ENCODE measurements at regions not wholly inside any gene's neighbourhood (a gene's known extent, or its start where the extent isn't known, plus 50 kb on each side); places are given as distances from the start of the nearest gene placed in this dataset.
"Not testable (repeated sequence)": the region's sequence is repeated elsewhere in the genome, so short reads cannot be mapped to it uniquely, and the experiment has no call there.

DNA sequence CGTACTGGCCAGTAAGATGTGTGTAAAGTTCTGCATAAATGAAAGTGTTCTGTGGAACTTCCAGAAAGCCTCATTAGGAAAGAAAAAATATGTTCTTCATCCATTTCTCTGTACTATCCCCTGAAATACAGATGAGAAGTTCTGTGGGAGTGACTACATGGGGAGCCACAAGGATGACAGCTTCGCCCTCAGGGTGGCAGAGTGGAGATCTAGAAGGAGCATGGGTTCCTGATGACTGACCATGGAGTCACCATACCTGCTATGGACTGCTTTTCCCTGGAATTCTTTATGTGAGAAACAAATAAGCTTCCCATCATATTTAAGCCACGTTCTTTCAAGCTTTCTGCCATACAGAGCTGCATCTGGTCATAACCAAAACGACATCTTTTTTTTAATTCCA is 113.9 kb upstream of the RGS1 start:
- no peak for DNase-seq (ENCODE audit: low read depth, low spot score)
- H3K4me3 ChIP-seq (ENCODE audit: insufficient read length, low read depth) = no peak overlapping the region
- no peaks in the 10 kb centered on the region for H3K36me3 ChIP-seq (ENCODE audit: insufficient read depth, insufficient read length, low read length)
- no peak overlapping the region for H3K9ac ChIP-seq (ENCODE audit: insufficient read length, low read depth)
- H3K9me3 ChIP-seq (ENCODE audit: insufficient read depth, low read length) = no peaks in the 10 kb centered on the region
- no peak for TF ChIP-seq SUZ12 (IDR thresholded peaks at IDR 0.05; ENCODE audit: extremely low read depth, insufficient read depth, insufficient read length)
- TF ChIP-seq ZNF274 (IDR thresholded peaks at IDR 0.05; ENCODE audit: low read depth, low read length) = no peak
- TF ChIP-seq YY1 (IDR thresholded peaks at IDR 0.05; ENCODE audit: insufficient read depth, insufficient read length) = no peak
- H3K27me3 ChIP-seq (ENCODE audit: insufficient read depth, insufficient read length) = no peaks in the 10 kb centered on the region
- H3K4me1 ChIP-seq (ENCODE audit: insufficient read depth, insufficient read length) = peaks cover 3% of the 10 kb centered on the region

DNA sequence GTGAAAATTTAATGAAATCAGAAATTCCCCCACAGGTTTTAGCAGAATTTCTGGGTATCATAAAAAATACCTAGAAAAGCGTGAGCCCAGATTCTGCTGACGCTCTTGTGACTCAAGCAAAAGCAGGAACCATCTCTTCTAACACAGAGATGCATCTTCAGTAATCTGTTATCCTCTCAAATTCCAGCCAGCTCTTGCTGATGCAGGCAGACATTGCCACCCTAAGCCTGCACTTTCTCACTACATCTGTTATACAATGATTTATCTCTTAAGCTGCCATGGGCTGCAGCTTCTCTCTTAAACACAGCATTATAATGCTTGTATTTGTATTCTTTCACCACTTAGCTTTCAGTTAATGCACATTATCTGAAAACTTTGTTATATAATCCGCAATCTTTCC is 113.0 kb upstream of the RGS1 start:
- Histone ChIP-seq H3K9me3 (ENCODE audit: insufficient read depth, low read length) (no peaks in the 10 kb centered on the region), H3K4me3 (ENCODE audit: insufficient read length, low read depth) (no peak overlapping the region), H3K4me1 (ENCODE audit: insufficient read depth, insufficient read length) (peaks cover 3% of the 10 kb centered on the region), H3K27me3 (ENCODE audit: insufficient read depth, insufficient read length) (no peaks in the 10 kb centered on the region), H3K36me3 (ENCODE audit: insufficient read depth, insufficient read length, low read length) (no peaks in the 10 kb centered on the region), H3K9ac (ENCODE audit: insufficient read length, low read depth) (no peak overlapping the region)
- TF ChIP-seq SUZ12 (IDR thresholded peaks at IDR 0.05; ENCODE audit: extremely low read depth, insufficient read depth, insufficient read length) (no peak), ZNF274 (IDR thresholded peaks at IDR 0.05; ENCODE audit: low read depth, low read length) (no peak), YY1 (IDR thresholded peaks at IDR 0.05; ENCODE audit: insufficient read depth, insufficient read length) (no peak)
- no peak for DNase-seq (ENCODE audit: low read depth, low spot score)

DNA sequence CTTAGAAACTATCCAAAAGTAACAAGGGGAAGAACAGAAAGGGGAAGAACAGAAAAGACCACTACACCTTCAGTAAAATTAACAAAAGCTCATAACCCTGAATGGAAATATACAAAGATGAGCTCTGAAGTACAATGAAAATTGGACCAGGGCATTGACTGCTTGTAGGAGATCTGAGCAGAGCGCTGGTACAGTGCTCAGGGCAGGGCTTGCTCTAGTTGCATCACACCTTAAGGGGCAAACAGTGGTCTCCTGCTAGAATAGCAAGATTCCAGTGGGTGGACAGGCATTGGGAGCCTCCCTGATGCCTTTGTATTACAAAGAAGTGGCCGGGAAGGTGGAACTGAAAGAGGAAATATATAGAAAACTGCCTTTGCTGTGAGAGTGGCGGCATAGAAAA is 111.9 kb upstream of the RGS1 start:
- peaks cover 3% of the 10 kb centered on the region for H3K4me1 ChIP-seq (ENCODE audit: insufficient read depth, insufficient read length)
- TF ChIP-seq SUZ12 (IDR thresholded peaks at IDR 0.05; ENCODE audit: extremely low read depth, insufficient read depth, insufficient read length) = no peak
- TF ChIP-seq ZNF274 (IDR thresholded peaks at IDR 0.05; ENCODE audit: low read depth, low read length) = no peak
- TF ChIP-seq YY1 (IDR thresholded peaks at IDR 0.05; ENCODE audit: insufficient read depth, insufficient read length) = no peak
- H3K27me3 ChIP-seq (ENCODE audit: insufficient read depth, insufficient read length) = no peaks in the 10 kb centered on the region
- no peaks in the 10 kb centered on the region for H3K36me3 ChIP-seq (ENCODE audit: insufficient read depth, insufficient read length, low read length)
- H3K9me3 ChIP-seq (ENCODE audit: insufficient read depth, low read length) = no peaks in the 10 kb centered on the region
- DNase-seq (ENCODE audit: low read depth, low spot score) = no peak
- no peak overlapping the region for H3K4me3 ChIP-seq (ENCODE audit: insufficient read length, low read depth)
- H3K9ac ChIP-seq (ENCODE audit: insufficient read length, low read depth) = no peak overlapping the region

DNA sequence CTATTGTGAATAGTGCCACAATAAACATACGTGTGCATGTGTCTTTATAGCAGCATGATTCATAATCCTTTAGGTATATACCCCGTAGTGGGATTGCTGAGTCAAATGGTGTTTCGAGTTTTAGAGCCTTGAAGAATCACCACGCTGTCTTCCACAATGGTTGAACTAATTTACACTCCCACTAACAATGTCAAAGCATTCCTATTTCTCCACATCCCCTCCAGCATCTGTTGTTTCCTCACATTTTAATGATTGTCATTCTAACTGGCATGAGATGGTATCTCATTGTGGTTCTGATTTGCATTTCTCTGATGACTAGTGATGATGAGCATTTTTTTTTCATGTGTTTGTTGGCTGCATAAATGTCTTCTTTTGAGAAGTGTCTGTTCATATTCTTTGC is 110.4 kb upstream of the RGS1 start:
- not testable (repeated sequence) for H3K9me3 ChIP-seq (ENCODE audit: insufficient read depth, low read length); H3K9ac ChIP-seq (ENCODE audit: insufficient read length, low read depth); H3K36me3 ChIP-seq (ENCODE audit: insufficient read depth, insufficient read length, low read length); H3K4me1 ChIP-seq (ENCODE audit: insufficient read depth, insufficient read length); DNase-seq (ENCODE audit: low read depth, low spot score); H3K27me3 ChIP-seq (ENCODE audit: insufficient read depth, insufficient read length); H3K4me3 ChIP-seq (ENCODE audit: insufficient read length, low read depth)

DNA sequence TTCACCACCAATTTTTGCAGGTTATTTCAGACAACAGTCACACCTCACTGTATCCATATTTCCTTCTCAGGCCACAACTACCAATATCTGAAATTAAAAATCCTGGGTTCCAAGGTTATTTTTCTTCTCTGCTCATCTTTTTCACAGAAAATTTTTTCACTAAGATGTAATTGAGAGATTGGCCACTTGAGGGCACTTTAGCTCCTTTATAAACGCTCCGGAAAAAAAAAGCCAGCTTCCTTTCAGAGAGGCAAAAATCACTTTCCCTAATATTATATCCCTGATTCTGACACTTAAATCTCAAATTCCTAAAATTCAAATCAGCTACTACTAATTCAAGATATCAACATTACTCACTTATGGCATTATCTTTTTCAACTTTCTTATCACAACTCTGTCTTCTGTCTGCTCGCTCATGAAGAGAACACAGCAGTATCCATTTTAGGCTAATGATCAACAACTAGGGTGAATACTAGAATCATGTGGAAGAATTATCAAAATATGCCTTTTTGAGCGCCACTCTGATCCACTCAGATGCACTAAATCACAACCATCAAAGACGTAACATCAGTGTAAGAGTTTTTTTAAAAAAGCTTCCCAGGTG is 101.4 kb upstream of the RGS1 start:
- TF ChIP-seq YY1 (IDR thresholded peaks at IDR 0.05; ENCODE audit: insufficient read depth, insufficient read length) = no peak
- no peak for TF ChIP-seq SUZ12 (IDR thresholded peaks at IDR 0.05; ENCODE audit: extremely low read depth, insufficient read depth, insufficient read length)
- no peak for TF ChIP-seq ZNF274 (IDR thresholded peaks at IDR 0.05; ENCODE audit: low read depth, low read length)
- Histone ChIP-seq H3K9ac (ENCODE audit: insufficient read length, low read depth) (no peak overlapping the region), H3K36me3 (ENCODE audit: insufficient read depth, insufficient read length, low read length) (no peaks in the 10 kb centered on the region), H3K4me3 (ENCODE audit: insufficient read length, low read depth) (no peak overlapping the region), H3K27me3 (ENCODE audit: insufficient read depth, insufficient read length) (no peaks in the 10 kb centered on the region), H3K4me1 (ENCODE audit: insufficient read depth, insufficient read length) (no peaks in the 10 kb centered on the region), H3K9me3 (ENCODE audit: insufficient read depth, low read length) (no peaks in the 10 kb centered on the region)
- peak; percentile 35 for DNase-seq (ENCODE audit: low read depth, low spot score)

DNA sequence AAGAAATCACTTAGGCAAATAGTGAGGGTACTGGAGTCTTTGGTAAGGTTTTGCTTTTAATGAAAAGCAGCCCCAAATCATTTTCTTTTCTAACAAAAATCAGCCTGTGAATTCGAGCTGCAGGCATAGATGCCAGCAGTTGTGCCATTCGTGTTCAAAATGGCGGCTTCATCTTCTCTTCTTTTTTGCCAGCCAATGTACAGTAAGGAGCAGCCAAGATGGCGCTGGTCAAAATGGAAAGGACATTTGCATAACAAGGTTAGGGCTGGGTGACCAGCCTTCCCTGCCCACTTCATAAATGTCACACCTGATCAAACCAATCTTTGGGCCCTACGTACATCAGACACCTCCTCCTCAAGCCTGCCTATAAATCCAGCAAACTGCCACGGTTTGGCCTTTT is 100.2 kb upstream of the RGS1 start:
- no peak for DNase-seq (ENCODE audit: low read depth, low spot score)
- TF ChIP-seq ZNF274 (IDR thresholded peaks at IDR 0.05; ENCODE audit: low read depth, low read length) = no peak
- TF ChIP-seq YY1 (IDR thresholded peaks at IDR 0.05; ENCODE audit: insufficient read depth, insufficient read length) = no peak
- TF ChIP-seq SUZ12 (IDR thresholded peaks at IDR 0.05; ENCODE audit: extremely low read depth, insufficient read depth, insufficient read length) = no peak
- no peaks in the 10 kb centered on the region for H3K36me3 ChIP-seq (ENCODE audit: insufficient read depth, insufficient read length, low read length)
- H3K4me3 ChIP-seq (ENCODE audit: insufficient read length, low read depth) = no peak overlapping the region
- no peaks in the 10 kb centered on the region; the same call in 1 of the 2 replicates for H3K9me3 ChIP-seq (ENCODE audit: insufficient read depth, low read length)
- H3K27me3 ChIP-seq (ENCODE audit: insufficient read depth, insufficient read length) = no peaks in the 10 kb centered on the region
- H3K9ac ChIP-seq (ENCODE audit: insufficient read length, low read depth) = no peak overlapping the region
- H3K4me1 ChIP-seq (ENCODE audit: insufficient read depth, insufficient read length) = no peaks in the 10 kb centered on the region

DNA sequence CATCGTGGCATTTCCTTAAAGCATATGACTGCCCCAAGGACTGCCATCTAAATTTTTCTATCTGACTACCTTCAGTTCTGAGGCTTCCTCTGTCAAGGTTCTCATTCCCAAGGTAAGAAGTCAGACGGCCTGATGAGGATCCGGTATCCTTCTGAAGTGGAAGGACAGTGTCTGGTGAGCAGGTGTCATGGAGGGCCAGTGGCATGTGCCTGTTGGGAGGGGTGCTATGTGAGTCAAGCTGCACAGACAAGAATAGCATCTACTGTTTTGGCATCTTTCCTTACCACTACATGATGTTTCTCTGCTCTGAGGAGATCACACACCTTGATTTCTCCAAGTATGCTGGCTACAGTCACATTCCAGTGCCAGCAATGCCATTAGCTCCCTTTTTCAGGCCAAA is 99.6 kb upstream of the RGS1 start:
- TF ChIP-seq YY1 (IDR thresholded peaks at IDR 0.05; ENCODE audit: insufficient read depth, insufficient read length) = no peak
- no peak for TF ChIP-seq SUZ12 (IDR thresholded peaks at IDR 0.05; ENCODE audit: extremely low read depth, insufficient read depth, insufficient read length)
- Histone ChIP-seq H3K4me1 (ENCODE audit: insufficient read depth, insufficient read length) (no peaks in the 10 kb centered on the region), H3K36me3 (ENCODE audit: insufficient read depth, insufficient read length, low read length) (no peaks in the 10 kb centered on the region), H3K4me3 (ENCODE audit: insufficient read length, low read depth) (no peak overlapping the region), H3K27me3 (ENCODE audit: insufficient read depth, insufficient read length) (no peaks in the 10 kb centered on the region), H3K9ac (ENCODE audit: insufficient read length, low read depth) (no peak overlapping the region), H3K9me3 (ENCODE audit: insufficient read depth, low read length) (no peaks in the 10 kb centered on the region; the same call in 1 of the 2 replicates)
- no peak for DNase-seq (ENCODE audit: low read depth, low spot score)

Measured in NT2/D1 (cell line).